HG02623 (cell line): ENCODE measurements at regions not wholly inside any gene's neighbourhood (a gene's known extent, or its start where the extent isn't known, plus 50 kb on each side); places are given as distances from the start of the nearest gene placed in this dataset.

Experiments used
- ATAC-seq: cut with Tn5 transposase; IDR thresholded peaks from one replicate; pipeline ENCODE4 v1.9.1; 2021; ENCODE audit warnings: moderate library complexity; ENCODE audit not compliant: unreplicated experiment

- ATAC-seq: no peak
Observed at GRCh38 chr12:3998968-3999792, 126.0 kb upstream of the PARP11 start.

- no peak for ATAC-seq
Observed at GRCh38 chr12:3998397-3998796, 125.2 kb upstream of the PARP11 start.

GRCh38 chr12:3996322-3996721, 123.1 kb upstream of the PARP11 start:
- ATAC-seq: no peak

GRCh38 chr12:3995306-3995705, 122.1 kb upstream of the PARP11 start:
- no peak for ATAC-seq

- no peak for ATAC-seq
Observed at GRCh38 chr12:3994500-3994899, 121.3 kb upstream of the PARP11 start.

GRCh38 chr12:3992945-3993344, 119.7 kb upstream of the PARP11 start:
- no peak for ATAC-seq

- ATAC-seq: no peak
Observed at GRCh38 chr12:3991798-3992580, 118.8 kb upstream of the PARP11 start.

GRCh38 chr12:3990501-3991280, 117.5 kb upstream of the PARP11 start:
- no peak for ATAC-seq

- no peak for ATAC-seq
Observed at GRCh38 chr12:3989218-3989550, 116.0 kb upstream of the PARP11 start.

GRCh38 chr12:3988519-3989217, 115.5 kb upstream of the PARP11 start:
- no peak for ATAC-seq

- no peak for ATAC-seq
Observed at GRCh38 chr12:3987571-3987970, 114.4 kb upstream of the PARP11 start.

- ATAC-seq: no peak
Observed at GRCh38 chr12:3980504-3981272, 107.5 kb upstream of the PARP11 start.

GRCh38 chr12:3977621-3978020, 104.4 kb upstream of the PARP11 start:
- ATAC-seq: no peak

- no peak for ATAC-seq
Observed at GRCh38 chr12:3976351-3976938, 103.2 kb upstream of the PARP11 start.

- ATAC-seq: no peak
Observed at GRCh38 chr12:3975652-3976051, 102.5 kb upstream of the PARP11 start.

GRCh38 chr12:3974883-3975282, 101.7 kb upstream of the PARP11 start:
- ATAC-seq: no peak

GRCh38 chr12:3973973-3974644, 100.9 kb upstream of the PARP11 start:
- ATAC-seq: no peak

GRCh38 chr12:3973269-3973884, 100.2 kb upstream of the PARP11 start:
- no peak for ATAC-seq

- ATAC-seq: no peak
Observed at GRCh38 chr12:3972576-3972975, 99.4 kb upstream of the PARP11 start.
